ENCODE measurements at regions not wholly inside any gene's neighbourhood (a gene's known extent, or its start where the extent isn't known, plus 50 kb on each side); places are given as distances from the start of the nearest gene placed in this dataset.

DNA sequence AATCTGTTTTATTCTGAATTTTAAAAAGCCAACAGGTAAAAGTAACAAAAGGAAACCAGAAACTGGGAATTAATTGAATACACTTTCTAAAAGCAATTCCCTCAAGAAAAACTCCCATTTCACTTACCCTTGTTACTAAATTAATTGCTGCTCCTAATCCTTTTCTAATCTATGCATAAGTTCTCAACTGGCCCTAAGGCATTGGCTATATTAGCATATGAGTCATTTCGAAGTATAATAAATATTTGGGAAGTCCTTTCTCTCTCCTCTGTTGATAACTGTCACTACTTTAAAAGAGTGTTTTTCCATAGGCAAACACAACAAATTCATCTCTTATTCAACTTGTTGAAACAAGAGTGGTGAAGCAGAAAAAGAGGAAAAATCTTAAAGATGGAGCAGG is 486.5 kb upstream of the HTR2C start:
- FAIRE-seq (no peak), DNase-seq (ENCODE audit: extremely low read depth in 1 of 4, low spot score in 3 of 4) (no peak), ATAC-seq (no peak)
- no TSS peak for BruUV-seq (replicated peaks)
- CTCF ChIA-PET (ENCODE audit: low intra/inter-chr PET ratio), result no interaction called here
- no peaks in the 10 kb centered on the region for H3K9me1 ChIP-seq (ENCODE audit: control insufficient read depth, insufficient read depth, low read length)
- no peaks in the 10 kb centered on the region for H3K27me3 ChIP-seq (ENCODE audit: control insufficient read depth in 2 of 2, insufficient read depth in 2 of 2, low read length in 2 of 2)
- 8% methylated on average over 1 of the region's 1 CpG for WGBS (ENCODE audit: insufficient coverage, low coverage, missing lambda C conversion rate)
- H3K4me2 ChIP-seq (ENCODE audit: insufficient read depth, low read length), result no peak overlapping the region
- H2AFZ ChIP-seq (ENCODE audit: low read depth, low read length), result no peak overlapping the region
- no peaks in the 10 kb centered on the region; the same call in 1 of the 2 replicates for H3K9me3 ChIP-seq (replicated peaks; ENCODE audit: control insufficient read depth, insufficient read depth, low read depth, low read length)
- H3K9ac ChIP-seq (ENCODE audit: insufficient read depth in 1 of 2, low read depth in 2 of 2, low read length in 2 of 2), result no peak overlapping the region
- POLR2A ChIA-PET, result interaction anchor here (1.0 kb wide), 1 partner anchor 10 kb away, joined by 3 read pairs; no protein-coding TSS in a partner anchor
- no peak overlapping the region for H3K4me3 ChIP-seq
- H3K79me2 ChIP-seq (ENCODE audit: control insufficient read depth, insufficient read depth, low read length), result no peaks in the 10 kb centered on the region
- H3K36me3 ChIP-seq (ENCODE audit: control insufficient read depth, insufficient read depth, low read length), result no peaks in the 10 kb centered on the region
- TF ChIP-seq BHLHE40 (IDR thresholded peaks at IDR 0.05; ENCODE audit: low read length), result no peak
- no peak for TF ChIP-seq CBX1 (IDR thresholded peaks at IDR 0.05; ENCODE audit: low read depth)
- no peak for TF ChIP-seq CGGBP1 (CRISPR knock-in tag; IDR thresholded peaks at IDR 0.05)
- TF ChIP-seq ZNF778 (CRISPR knock-in tag; IDR thresholded peaks at IDR 0.05), result no peak
- TF ChIP-seq, protein P1, sequence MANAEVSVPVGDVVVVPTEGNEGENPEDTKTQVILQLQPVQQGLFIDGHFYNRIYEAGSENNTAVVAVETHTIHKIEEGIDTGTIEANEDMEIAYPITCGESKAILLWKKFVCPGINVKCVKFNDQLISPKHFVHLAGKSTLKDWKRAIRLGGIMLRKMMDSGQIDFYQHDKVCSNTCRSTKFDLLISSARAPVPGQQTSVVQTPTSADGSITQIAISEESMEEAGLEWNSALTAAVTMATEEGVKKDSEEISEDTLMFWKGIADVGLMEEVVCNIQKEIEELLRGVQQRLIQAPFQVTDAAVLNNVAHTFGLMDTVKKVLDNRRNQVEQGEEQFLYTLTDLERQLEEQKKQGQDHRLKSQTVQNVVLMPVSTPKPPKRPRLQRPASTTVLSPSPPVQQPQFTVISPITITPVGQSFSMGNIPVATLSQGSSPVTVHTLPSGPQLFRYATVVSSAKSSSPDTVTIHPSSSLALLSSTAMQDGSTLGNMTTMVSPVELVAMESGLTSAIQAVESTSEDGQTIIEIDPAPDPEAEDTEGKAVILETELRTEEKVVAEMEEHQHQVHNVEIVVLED (CRISPR knock-in tag; IDR thresholded peaks at IDR 0.05), result no peak
- no peak for TF ChIP-seq RBM15 (IDR thresholded peaks at IDR 0.05; ENCODE audit: insufficient read depth, low read length)
- TF ChIP-seq CBX2 (IDR thresholded peaks at IDR 0.05; ENCODE audit: insufficient read depth, low read length, poor library complexity, severe bottlenecking), result no peak
- TF ChIP-seq KDM2B (CRISPR knock-in tag; IDR thresholded peaks at IDR 0.05), result no peak
- TF ChIP-seq JUN (IDR thresholded peaks at IDR 0.05; ENCODE audit: borderline replicate concordance, low read depth, low read length), result no peak
- no peak for TF ChIP-seq JUN (CRISPR knock-in tag; IDR thresholded peaks at IDR 0.05; ENCODE audit: borderline replicate concordance)
- TF ChIP-seq HEY1 (CRISPR knock-in tag; IDR thresholded peaks at IDR 0.05; ENCODE audit: borderline replicate concordance), result no peak
- TF ChIP-seq MAZ (CRISPR knock-in tag; conservative IDR thresholded peaks at IDR 0.05 in 1 of 2, IDR thresholded peaks at IDR 0.05 in 1 of 2), result no peak
- no peak for TF ChIP-seq ARID2 (IDR thresholded peaks at IDR 0.05)
- TF ChIP-seq, protein P2, sequence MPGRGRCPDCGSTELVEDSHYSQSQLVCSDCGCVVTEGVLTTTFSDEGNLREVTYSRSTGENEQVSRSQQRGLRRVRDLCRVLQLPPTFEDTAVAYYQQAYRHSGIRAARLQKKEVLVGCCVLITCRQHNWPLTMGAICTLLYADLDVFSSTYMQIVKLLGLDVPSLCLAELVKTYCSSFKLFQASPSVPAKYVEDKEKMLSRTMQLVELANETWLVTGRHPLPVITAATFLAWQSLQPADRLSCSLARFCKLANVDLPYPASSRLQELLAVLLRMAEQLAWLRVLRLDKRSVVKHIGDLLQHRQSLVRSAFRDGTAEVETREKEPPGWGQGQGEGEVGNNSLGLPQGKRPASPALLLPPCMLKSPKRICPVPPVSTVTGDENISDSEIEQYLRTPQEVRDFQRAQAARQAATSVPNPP (IDR thresholded peaks at IDR 0.05; ENCODE audit: borderline replicate concordance, insufficient read depth, insufficient read length), result no peak
- no peak for TF ChIP-seq CBX3 (IDR thresholded peaks at IDR 0.05; ENCODE audit: borderline replicate concordance in 1 of 2, low read length in 2 of 2)
- TF ChIP-seq ETV1 (tag; conservative IDR thresholded peaks at IDR 0.05; ENCODE audit: low read depth), result no peak
- no peak for TF ChIP-seq ZFP91 (CRISPR knock-in tag; IDR thresholded peaks at IDR 0.05)
- no peak for TF ChIP-seq ZNF436 (CRISPR knock-in tag; IDR thresholded peaks at IDR 0.05)
- in situ Hi-C loops (cut with MboI) (no loop called here), intact Hi-C loops (cut with micrococcal nuclease) (no loop called here)
- H4K20me1 ChIP-seq (replicated peaks; ENCODE audit: control insufficient read depth, insufficient read depth, low read length), result no peaks in the 10 kb centered on the region
- no peaks in the 10 kb centered on the region for H3K4me1 ChIP-seq (replicated peaks in 1 of 2; ENCODE audit: control insufficient read depth in 2 of 2, insufficient read depth in 2 of 2, low read length in 2 of 2)
- H3K27ac ChIP-seq (ENCODE audit: extremely low read depth, low read depth, low read length), result no peak overlapping the region

Measured in K562 (cell line).